ENCODE measurements at regions not wholly inside any gene's neighbourhood (a gene's known extent, or its start where the extent isn't known, plus 50 kb on each side); places are given as distances from the start of the nearest gene placed in this dataset.
"Not testable (repeated sequence)": the region's sequence is repeated elsewhere in the genome, so short reads cannot be mapped to it uniquely, and the experiment has no call there.

DNA sequence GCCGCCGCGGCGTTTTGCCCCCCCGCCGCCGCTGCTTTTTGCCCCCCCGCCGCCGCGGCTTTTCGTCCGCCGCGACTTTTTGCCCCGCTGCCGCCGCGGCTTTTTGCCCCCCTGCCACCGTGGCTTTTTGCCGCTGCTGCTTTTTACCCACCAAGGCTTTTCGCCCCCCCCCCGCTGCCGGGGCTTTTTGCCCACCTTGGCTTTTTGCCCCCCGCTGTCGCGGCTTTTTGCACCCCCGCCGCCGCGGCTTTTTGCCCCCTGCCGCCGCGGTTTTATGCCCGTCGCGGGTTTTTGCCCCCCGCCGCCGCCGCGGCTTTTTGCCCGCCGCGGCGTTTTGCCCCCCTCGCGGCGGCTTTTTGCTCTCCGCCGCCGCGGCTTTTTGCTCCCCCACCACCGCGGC is 1343.0 kb downstream of the TP53TG3F start:
- Histone ChIP-seq H3K36me3 (ENCODE audit: low read depth) (no peaks in the 10 kb centered on the region), H2AFZ (no peak overlapping the region), H3K4me3 (no peak overlapping the region), H3K4me1 (replicated peaks; ENCODE audit: insufficient read depth) (no peaks in the 10 kb centered on the region), H4K20me1 (ENCODE audit: insufficient read depth) (no peaks in the 10 kb centered on the region), H3K79me2 (ENCODE audit: low read depth) (no peaks in the 10 kb centered on the region), H3K27me3 (ENCODE audit: insufficient read depth, low read depth) (no peaks in the 10 kb centered on the region), H3K27ac (no peak overlapping the region), H3K4me2 (no peak overlapping the region), H3K9me3 (ENCODE audit: insufficient read depth, low read depth) (no peaks in the 10 kb centered on the region; the same call in 1 of the 2 replicates), H3F3A (ENCODE audit: insufficient read depth, low read depth) (peaks cover 10% of the 10 kb centered on the region; the same call in 1 of the 2 replicates), H3K9me2 (ENCODE audit: insufficient read depth) (no peaks in the 10 kb centered on the region)
- no peak for DNase-seq
- TF ChIP-seq, protein P1, sequence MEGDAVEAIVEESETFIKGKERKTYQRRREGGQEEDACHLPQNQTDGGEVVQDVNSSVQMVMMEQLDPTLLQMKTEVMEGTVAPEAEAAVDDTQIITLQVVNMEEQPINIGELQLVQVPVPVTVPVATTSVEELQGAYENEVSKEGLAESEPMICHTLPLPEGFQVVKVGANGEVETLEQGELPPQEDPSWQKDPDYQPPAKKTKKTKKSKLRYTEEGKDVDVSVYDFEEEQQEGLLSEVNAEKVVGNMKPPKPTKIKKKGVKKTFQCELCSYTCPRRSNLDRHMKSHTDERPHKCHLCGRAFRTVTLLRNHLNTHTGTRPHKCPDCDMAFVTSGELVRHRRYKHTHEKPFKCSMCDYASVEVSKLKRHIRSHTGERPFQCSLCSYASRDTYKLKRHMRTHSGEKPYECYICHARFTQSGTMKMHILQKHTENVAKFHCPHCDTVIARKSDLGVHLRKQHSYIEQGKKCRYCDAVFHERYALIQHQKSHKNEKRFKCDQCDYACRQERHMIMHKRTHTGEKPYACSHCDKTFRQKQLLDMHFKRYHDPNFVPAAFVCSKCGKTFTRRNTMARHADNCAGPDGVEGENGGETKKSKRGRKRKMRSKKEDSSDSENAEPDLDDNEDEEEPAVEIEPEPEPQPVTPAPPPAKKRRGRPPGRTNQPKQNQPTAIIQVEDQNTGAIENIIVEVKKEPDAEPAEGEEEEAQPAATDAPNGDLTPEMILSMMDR (conservative IDR thresholded peaks at IDR 0.05), result no peak
- no peak for TF ChIP-seq EZH2 (IDR thresholded peaks at IDR 0.05; ENCODE audit: low read depth)
- intact Hi-C loops (cut with micrococcal nuclease; ENCODE audit: unreplicated experiment), result no loop called here
- POLR2A ChIA-PET (ENCODE audit: unreplicated experiment), result no interaction called here
- CTCF ChIA-PET, result no interaction called here
- BruUV-seq (replicated peaks), result no TSS peak

DNA sequence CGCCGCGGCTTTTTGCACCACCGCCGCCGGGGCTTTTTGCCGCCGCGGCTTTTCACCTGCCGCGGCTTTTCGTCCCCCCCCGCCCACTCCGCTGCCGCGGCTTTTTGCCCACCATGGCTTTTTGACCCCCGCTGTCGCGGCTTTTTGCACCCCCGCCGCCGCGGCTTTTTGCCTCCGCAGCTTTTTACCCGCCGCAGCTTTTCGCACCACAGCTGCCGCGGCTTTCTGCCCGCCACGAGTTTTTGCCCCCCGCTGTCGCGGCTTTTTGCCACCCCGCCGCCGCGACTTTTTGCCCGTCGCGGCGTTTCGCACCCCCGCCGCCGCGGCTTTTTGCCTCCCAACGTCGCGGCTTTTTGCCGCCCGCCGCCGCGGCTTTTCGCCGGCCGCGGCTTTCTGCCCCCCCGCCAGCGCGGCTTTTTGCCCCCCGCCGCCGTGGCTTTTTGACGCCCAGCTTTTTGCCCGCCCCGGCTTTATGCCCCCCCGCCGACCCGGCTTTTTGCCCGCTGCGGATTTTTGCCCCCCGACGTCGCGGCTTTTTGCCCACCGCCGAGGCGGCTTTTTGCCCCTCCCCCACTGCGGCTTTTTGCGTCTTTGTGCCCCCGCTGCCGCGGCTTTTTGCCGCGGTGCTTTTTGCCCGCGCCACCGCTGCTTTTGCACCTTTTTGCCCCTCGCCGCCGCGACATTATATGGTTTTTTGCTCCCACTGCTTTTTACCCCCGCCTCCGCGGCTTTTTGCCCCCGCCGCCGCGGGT is 1343.6 kb downstream of the TP53TG3F start:
- Histone ChIP-seq H3K4me2 (no peak overlapping the region), H3K27me3 (ENCODE audit: insufficient read depth, low read depth) (no peaks in the 10 kb centered on the region), H3K9me3 (ENCODE audit: insufficient read depth, low read depth) (no peaks in the 10 kb centered on the region; the same call in 1 of the 2 replicates), H3K36me3 (ENCODE audit: low read depth) (no peaks in the 10 kb centered on the region), H2AFZ (no peak overlapping the region), H4K20me1 (ENCODE audit: insufficient read depth) (no peaks in the 10 kb centered on the region), H3K79me2 (ENCODE audit: low read depth) (no peaks in the 10 kb centered on the region), H3K9me2 (ENCODE audit: insufficient read depth) (no peaks in the 10 kb centered on the region), H3K4me1 (replicated peaks; ENCODE audit: insufficient read depth) (no peaks in the 10 kb centered on the region), H3K4me3 (no peak overlapping the region), H3K27ac (no peak overlapping the region), H3F3A (ENCODE audit: insufficient read depth, low read depth) (peaks cover 10% of the 10 kb centered on the region; the same call in 1 of the 2 replicates)
- intact Hi-C loops (cut with micrococcal nuclease; ENCODE audit: unreplicated experiment), result no loop called here
- BruUV-seq (replicated peaks), result no TSS peak
- ChIA-PET CTCF (no interaction called here), POLR2A (ENCODE audit: unreplicated experiment) (no interaction called here)
- TF ChIP-seq EZH2 (IDR thresholded peaks at IDR 0.05; ENCODE audit: low read depth), result no peak
- TF ChIP-seq, protein P1 (conservative IDR thresholded peaks at IDR 0.05), result no peak
- no peak for DNase-seq

DNA sequence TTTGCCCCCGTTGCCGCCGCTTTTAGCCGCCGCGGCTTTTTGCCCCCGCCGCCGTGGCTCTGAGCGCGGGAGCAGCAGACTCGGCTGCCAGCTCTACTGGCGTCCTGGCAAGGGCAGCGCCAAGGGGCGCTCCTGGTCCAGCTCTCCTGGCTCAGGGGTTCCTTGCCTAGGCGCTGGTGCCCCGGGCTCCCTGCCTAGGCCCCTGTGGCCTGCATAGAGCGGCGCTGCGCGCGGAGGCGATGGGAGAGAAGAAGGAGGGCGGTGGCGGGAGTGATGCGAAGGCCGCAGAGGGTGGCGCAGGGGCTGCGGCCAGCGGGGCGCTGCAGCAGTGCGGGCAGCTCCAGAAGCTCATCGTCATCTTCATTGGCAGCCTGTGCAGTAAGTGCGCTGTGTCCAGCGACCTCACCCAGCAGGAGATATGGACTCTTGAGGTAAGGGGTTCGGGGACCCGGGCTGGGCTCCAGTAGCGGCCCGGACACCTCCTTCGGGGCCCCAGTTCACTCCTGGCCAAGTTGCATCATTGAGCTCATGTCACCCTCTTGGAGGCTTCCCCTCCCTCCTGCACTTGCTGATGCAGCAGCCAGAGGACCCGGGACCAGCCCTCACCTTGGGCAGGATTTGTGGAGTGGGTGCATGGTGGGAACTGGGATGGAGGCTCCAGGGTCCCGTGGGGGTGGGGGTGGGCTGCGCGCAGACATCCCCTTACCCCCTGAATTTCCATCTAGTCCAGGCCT is 1344.4 kb downstream of the TP53TG3F start:
- intact Hi-C loops (cut with micrococcal nuclease; ENCODE audit: unreplicated experiment), result no loop called here
- H3K27ac ChIP-seq, result no peak overlapping the region
- H3F3A ChIP-seq (ENCODE audit: insufficient read depth, low read depth), result peaks cover 10% of the 10 kb centered on the region; the same call in 1 of the 2 replicates
- H3K79me2 ChIP-seq (ENCODE audit: low read depth), result no peaks in the 10 kb centered on the region
- no peaks in the 10 kb centered on the region for H3K27me3 ChIP-seq (ENCODE audit: insufficient read depth, low read depth)
- DNase-seq, result no peak
- TF ChIP-seq, protein P1 (conservative IDR thresholded peaks at IDR 0.05), result no peak
- no peak for TF ChIP-seq EZH2 (IDR thresholded peaks at IDR 0.05; ENCODE audit: low read depth)
- CTCF ChIA-PET, result no interaction called here
- no peaks in the 10 kb centered on the region; the same call in 1 of the 2 replicates for H3K9me3 ChIP-seq (ENCODE audit: insufficient read depth, low read depth)
- no peak overlapping the region for H3K4me3 ChIP-seq
- H3K4me2 ChIP-seq, result no peak overlapping the region
- no peaks in the 10 kb centered on the region for H4K20me1 ChIP-seq (ENCODE audit: insufficient read depth)
- H3K9me2 ChIP-seq (ENCODE audit: insufficient read depth), result no peaks in the 10 kb centered on the region
- H3K4me1 ChIP-seq (replicated peaks; ENCODE audit: insufficient read depth), result no peaks in the 10 kb centered on the region
- POLR2A ChIA-PET (ENCODE audit: unreplicated experiment), result no interaction called here
- H2AFZ ChIP-seq, result no peak overlapping the region
- no TSS peak for BruUV-seq (replicated peaks)
- no peaks in the 10 kb centered on the region for H3K36me3 ChIP-seq (ENCODE audit: low read depth)

DNA sequence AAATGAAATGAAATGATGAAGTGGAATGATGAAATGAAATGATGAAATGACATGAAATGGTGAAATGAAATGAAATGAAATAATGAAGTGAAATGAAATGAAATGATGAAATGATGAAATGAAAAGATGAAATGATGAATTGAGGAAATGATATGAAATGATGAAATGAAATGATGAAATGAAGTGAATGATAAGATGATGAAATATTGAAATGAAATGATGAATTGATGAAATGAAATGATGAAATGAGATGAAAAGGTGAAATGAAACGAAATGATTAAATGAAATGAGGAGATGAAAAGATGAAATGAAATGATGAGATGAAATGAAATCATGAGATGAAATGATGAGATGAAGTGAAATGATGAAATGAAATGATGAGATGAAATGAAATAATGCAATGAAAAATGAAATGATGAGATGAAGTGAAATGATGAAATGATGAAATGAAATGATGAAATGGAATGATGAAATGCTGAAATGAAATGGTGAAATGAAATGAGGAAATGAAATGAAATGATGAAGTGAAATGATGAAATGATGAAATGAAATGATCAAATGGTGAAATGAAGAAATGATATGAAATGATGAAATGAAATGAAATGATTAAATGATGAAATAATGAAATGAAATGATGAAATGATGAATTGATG is 1347.7 kb downstream of the TP53TG3F start:
- H3K4me2 ChIP-seq; H3K27ac ChIP-seq; CTCF ChIA-PET; BruUV-seq (replicated peaks); DNase-seq; H3K27me3 ChIP-seq (ENCODE audit: insufficient read depth, low read depth); H3K4me3 ChIP-seq; H3K4me1 ChIP-seq (replicated peaks; ENCODE audit: insufficient read depth); POLR2A ChIA-PET (ENCODE audit: unreplicated experiment); H3K9me3 ChIP-seq (ENCODE audit: insufficient read depth, low read depth); intact Hi-C loops (cut with micrococcal nuclease; ENCODE audit: unreplicated experiment); H3K9me2 ChIP-seq (ENCODE audit: insufficient read depth); H4K20me1 ChIP-seq (ENCODE audit: insufficient read depth); H3K79me2 ChIP-seq (ENCODE audit: low read depth); H3K36me3 ChIP-seq (ENCODE audit: low read depth); H2AFZ ChIP-seq: not testable (repeated sequence)
- peaks cover 10% of the 10 kb centered on the region; the same call in 1 of the 2 replicates for H3F3A ChIP-seq (ENCODE audit: insufficient read depth, low read depth)

DNA sequence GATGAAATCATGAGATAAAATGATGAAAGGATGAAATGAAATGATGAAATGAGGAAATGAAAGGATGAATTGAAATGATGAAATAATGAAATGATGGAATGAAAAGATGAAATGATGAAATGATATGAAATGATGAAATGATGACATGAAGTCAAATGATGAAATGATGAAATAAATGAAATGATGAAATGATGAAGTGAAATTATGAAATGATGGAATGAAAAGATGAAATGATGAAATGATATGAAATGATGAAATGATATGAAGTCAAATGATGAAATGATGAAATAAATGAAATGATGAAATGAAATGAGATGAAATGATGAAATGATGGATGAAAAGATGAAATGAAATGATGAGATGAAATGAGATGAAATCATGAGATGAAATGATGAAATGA is 1348.4 kb downstream of the TP53TG3F start:
- intact Hi-C loops (cut with micrococcal nuclease; ENCODE audit: unreplicated experiment); H3F3A ChIP-seq (ENCODE audit: insufficient read depth, low read depth); POLR2A ChIA-PET (ENCODE audit: unreplicated experiment); H3K4me2 ChIP-seq; H3K36me3 ChIP-seq (ENCODE audit: low read depth); H3K4me1 ChIP-seq (replicated peaks; ENCODE audit: insufficient read depth); H3K9me3 ChIP-seq (ENCODE audit: insufficient read depth, low read depth); H3K9me2 ChIP-seq (ENCODE audit: insufficient read depth); H2AFZ ChIP-seq; DNase-seq; H3K4me3 ChIP-seq; H3K79me2 ChIP-seq (ENCODE audit: low read depth); H3K27ac ChIP-seq; BruUV-seq (replicated peaks); H4K20me1 ChIP-seq (ENCODE audit: insufficient read depth); CTCF ChIA-PET; H3K27me3 ChIP-seq (ENCODE audit: insufficient read depth, low read depth): not testable (repeated sequence)
